Muscle of leg (tissue), 3 donors: ENCODE measurements at regions not wholly inside any gene's neighbourhood (a gene's known extent, or its start where the extent isn't known, plus 50 kb on each side); places are given as distances from the start of the nearest gene placed in this dataset.

Experiments
- DNase-seq: peaks from one replicate; pipeline ENCODE4 v3.0.0; 2013
- H3K27ac ChIP-seq: one replicate; pipeline ENCODE4 v1.5.1; 2013; ENCODE audit warnings: mild to moderate bottlenecking, low read length, control low read depth
- H3K27me3 ChIP-seq: one replicate; pipeline ENCODE4 v1.6.1; 2013; ENCODE audit warnings: low read length; ENCODE audit not compliant: control insufficient read depth, insufficient read depth
- H3K36me3 ChIP-seq: one replicate; pipeline ENCODE4 v1.6.1; 2013; ENCODE audit warnings: low read length; ENCODE audit not compliant: control insufficient read depth, insufficient read depth
- H3K4me1 ChIP-seq: one replicate; pipeline ENCODE4 v1.6.1; 2013; ENCODE audit warnings: low read length; ENCODE audit not compliant: control insufficient read depth, insufficient read depth
- H3K4me3 ChIP-seq: one replicate; pipeline ENCODE4 v1.5.1; 2013; ENCODE audit warnings: low read length, control low read depth
- H3K9me3 ChIP-seq: replicated peaks from 2 replicates; pipeline ENCODE4 v1.6.1; 2013; ENCODE audit warnings: low read depth, low read length; ENCODE audit not compliant: control insufficient read depth
- WGBS: methylation state at CpG from one replicate; pipeline ENCODE4 v1.1.5; 2013; ENCODE audit warnings: missing lambda C conversion rate; ENCODE audit not compliant: insufficient coverage; 5-methylcytosine and 5-hydroxymethylcytosine counted together

GRCh38 chr4:117477925-117478324 is 392.5 kb upstream of the TRAM1L1 start:
- no peak overlapping the region for H3K27ac ChIP-seq
- WGBS = no CpG with 5 or more reads among the region's 2 CpGs
- H3K9me3 ChIP-seq = no peaks in the 10 kb centered on the region
- H3K27me3 ChIP-seq = no peaks in the 10 kb centered on the region
- DNase-seq = no peak
- H3K4me1 ChIP-seq = no peaks in the 10 kb centered on the region
- no peak overlapping the region for H3K4me3 ChIP-seq
- H3K36me3 ChIP-seq = no peaks in the 10 kb centered on the region

- no peak overlapping the region for H3K4me3 ChIP-seq
- no peaks in the 10 kb centered on the region for H3K36me3 ChIP-seq
- no peak overlapping the region for H3K27ac ChIP-seq
- no peaks in the 10 kb centered on the region for H3K9me3 ChIP-seq
- DNase-seq = no peak
- H3K27me3 ChIP-seq = no peaks in the 10 kb centered on the region
- H3K4me1 ChIP-seq = no peaks in the 10 kb centered on the region
Observed at GRCh38 chr4:117478702-117479101, 393.3 kb upstream of the TRAM1L1 start.

DNA sequence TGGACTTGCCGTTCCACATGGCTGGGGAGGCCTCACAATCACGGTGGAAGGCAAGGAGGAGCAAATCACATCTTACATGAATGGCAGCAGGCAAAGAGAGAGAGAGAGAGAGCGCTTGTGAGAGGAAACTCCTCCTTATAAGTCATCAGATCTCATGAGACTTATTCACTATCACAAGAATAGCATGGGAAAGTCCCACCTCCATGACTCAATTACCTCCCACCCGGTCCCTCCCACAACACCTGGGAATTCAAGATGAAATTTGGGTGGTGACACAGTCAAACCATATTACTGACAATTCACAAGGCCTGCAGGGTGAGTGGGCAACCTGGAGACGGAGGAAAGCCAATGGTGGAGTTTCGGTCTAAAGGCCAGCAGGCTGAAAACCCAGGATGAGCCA is 394.3 kb upstream of the TRAM1L1 start:
- Histone ChIP-seq H3K9me3 (no peaks in the 10 kb centered on the region), H3K4me1 (no peaks in the 10 kb centered on the region), H3K27ac (no peak overlapping the region), H3K36me3 (no peaks in the 10 kb centered on the region), H3K4me3 (no peak overlapping the region), H3K27me3 (no peaks in the 10 kb centered on the region)
- DNase-seq = no peak
- WGBS = 50% methylated on average over 2 of the region's 6 CpGs

GRCh38 chr4:117481742-117482141 is 396.4 kb upstream of the TRAM1L1 start:
- DNase-seq = no peak
- no peak overlapping the region for H3K27ac ChIP-seq
- no peaks in the 10 kb centered on the region for H3K27me3 ChIP-seq
- H3K4me1 ChIP-seq = no peaks in the 10 kb centered on the region
- H3K9me3 ChIP-seq = no peaks in the 10 kb centered on the region
- WGBS = no CpG with 5 or more reads among the region's 3 CpGs
- H3K36me3 ChIP-seq = no peaks in the 10 kb centered on the region
- H3K4me3 ChIP-seq = no peak overlapping the region

GRCh38 chr4:117488692-117489091 is 403.3 kb upstream of the TRAM1L1 start:
- H3K4me3 ChIP-seq = no peak overlapping the region
- 86% methylated on average over 1 of the region's 7 CpGs for WGBS
- H3K27me3 ChIP-seq = no peaks in the 10 kb centered on the region
- no peaks in the 10 kb centered on the region for H3K4me1 ChIP-seq
- H3K36me3 ChIP-seq = no peaks in the 10 kb centered on the region
- no peaks in the 10 kb centered on the region for H3K9me3 ChIP-seq
- DNase-seq = no peak
- no peak overlapping the region for H3K27ac ChIP-seq

DNA sequence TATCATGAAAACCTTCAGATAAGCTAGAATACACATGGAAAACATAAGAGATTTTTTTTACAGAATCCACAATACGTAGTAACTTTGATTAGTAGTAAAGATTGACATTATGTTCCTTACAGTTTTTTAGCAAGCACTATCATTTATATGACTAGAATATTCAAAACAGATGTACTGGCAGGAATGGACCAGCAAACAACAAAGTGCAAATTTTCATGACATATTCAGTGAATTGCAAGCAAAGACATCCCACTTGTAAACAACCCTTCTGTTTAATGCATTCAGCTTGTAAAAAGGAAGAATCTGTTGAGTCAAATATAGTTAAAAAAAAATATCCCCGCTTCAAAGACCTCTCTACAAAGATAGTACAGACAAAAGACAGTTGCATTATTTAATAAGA is 403.7 kb upstream of the TRAM1L1 start:
- Histone ChIP-seq H3K27me3 (no peaks in the 10 kb centered on the region), H3K9me3 (no peaks in the 10 kb centered on the region), H3K4me1 (no peaks in the 10 kb centered on the region), H3K4me3 (no peak overlapping the region), H3K36me3 (no peaks in the 10 kb centered on the region), H3K27ac (no peak overlapping the region)
- no CpG with 5 or more reads among the region's 2 CpGs for WGBS
- DNase-seq = peak; percentile 51

DNA sequence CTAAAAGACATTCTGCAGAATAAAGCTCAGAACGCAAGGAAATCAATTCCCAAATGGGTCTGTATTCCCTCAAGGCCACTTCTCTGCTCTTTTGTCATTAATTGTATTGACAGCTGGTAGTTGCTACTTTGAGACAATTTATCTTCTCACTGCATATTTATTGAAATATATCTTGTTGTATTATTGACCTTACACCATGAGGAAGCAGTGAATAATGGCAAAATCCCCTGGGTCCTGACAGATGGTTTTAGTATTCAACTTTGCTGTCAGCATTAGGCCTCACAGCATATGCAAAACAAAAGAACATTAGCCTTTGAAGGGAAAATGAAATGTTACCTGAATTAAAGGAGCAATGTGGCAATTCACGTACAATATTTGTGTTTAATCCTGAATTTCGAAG is 406.1 kb upstream of the TRAM1L1 start:
- Histone ChIP-seq H3K36me3 (no peaks in the 10 kb centered on the region), H3K4me3 (no peak overlapping the region), H3K27me3 (no peaks in the 10 kb centered on the region), H3K4me1 (no peaks in the 10 kb centered on the region), H3K9me3 (no peaks in the 10 kb centered on the region), H3K27ac (peak overlapping the region; percentile 24)
- DNase-seq = peak; percentile 74
- WGBS = no CpG with 5 or more reads among the region's 3 CpGs

DNA sequence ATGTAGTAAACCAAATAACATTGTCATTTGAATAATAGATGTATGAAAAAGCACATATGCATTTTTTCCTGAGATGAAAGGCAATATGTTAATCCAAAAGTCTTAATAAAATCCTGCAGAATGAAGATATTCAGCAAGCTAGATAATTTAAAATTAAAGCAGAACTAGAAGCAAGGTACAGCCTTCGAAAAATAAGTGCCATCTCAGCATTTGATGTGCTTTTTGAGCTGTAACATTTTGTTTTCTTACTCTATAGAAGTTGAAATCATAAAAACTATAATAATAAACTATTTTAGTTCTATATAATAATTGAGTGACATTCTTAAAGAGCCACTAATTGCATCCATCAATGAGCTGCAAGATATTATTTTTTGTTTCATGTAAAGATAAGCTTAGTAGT is 410.4 kb upstream of the TRAM1L1 start:
- no CpG with 5 or more reads among the region's 1 CpG for WGBS
- Histone ChIP-seq H3K4me1 (no peaks in the 10 kb centered on the region), H3K36me3 (no peaks in the 10 kb centered on the region), H3K9me3 (no peaks in the 10 kb centered on the region), H3K4me3 (no peak overlapping the region), H3K27ac (no peak overlapping the region), H3K27me3 (no peaks in the 10 kb centered on the region)
- DNase-seq = no peak

- Histone ChIP-seq H3K4me3 (no peak overlapping the region), H3K27me3 (no peaks in the 10 kb centered on the region), H3K9me3 (no peaks in the 10 kb centered on the region), H3K4me1 (no peaks in the 10 kb centered on the region), H3K36me3 (no peaks in the 10 kb centered on the region), H3K27ac (no peak overlapping the region)
- no peak for DNase-seq
- WGBS = no CpG with 5 or more reads among the region's 2 CpGs
Observed at GRCh38 chr4:117512414-117512813, 427.0 kb upstream of the TRAM1L1 start.

DNA sequence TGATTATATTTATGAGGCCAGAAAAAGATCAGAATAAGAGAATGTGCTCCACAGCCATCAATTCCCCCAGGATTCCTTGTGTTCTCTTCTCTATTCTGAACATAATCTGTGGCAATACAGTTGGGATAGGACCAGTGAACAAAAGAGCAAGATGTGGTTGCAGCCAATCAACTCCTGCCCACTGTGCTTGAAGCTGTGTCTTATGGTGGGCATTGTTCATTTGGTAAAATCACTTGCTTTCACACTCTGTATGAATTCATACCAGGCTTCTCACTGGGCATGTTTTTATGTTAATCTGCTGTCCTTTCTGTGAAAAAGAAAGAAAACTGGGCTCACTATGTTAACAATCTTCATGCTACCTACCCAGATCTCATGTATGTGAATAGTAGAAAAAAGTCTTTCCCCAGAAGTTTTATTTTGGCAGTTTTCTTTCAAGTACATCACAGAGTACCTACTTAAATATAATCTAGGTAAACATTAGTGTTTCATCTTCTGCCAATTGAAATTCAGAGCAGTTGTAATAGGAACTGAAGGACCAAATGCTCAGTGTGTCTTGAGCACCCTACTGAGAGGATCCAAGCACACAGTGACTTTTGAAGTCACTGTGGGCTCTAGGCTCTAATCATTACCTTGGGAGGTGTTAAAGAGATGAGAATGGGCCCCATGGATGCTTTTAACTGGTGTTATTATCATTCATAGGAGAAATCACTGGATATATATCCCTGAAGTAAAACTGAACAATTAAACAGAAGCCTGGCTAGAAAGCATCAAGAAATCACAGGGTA is 429.2 kb upstream of the TRAM1L1 start:
- H3K27me3 ChIP-seq = no peaks in the 10 kb centered on the region
- H3K4me1 ChIP-seq = no peaks in the 10 kb centered on the region
- H3K4me3 ChIP-seq = no peak overlapping the region
- no peaks in the 10 kb centered on the region for H3K9me3 ChIP-seq
- DNase-seq = no peak
- no peak overlapping the region for H3K27ac ChIP-seq
- H3K36me3 ChIP-seq = no peaks in the 10 kb centered on the region

DNA sequence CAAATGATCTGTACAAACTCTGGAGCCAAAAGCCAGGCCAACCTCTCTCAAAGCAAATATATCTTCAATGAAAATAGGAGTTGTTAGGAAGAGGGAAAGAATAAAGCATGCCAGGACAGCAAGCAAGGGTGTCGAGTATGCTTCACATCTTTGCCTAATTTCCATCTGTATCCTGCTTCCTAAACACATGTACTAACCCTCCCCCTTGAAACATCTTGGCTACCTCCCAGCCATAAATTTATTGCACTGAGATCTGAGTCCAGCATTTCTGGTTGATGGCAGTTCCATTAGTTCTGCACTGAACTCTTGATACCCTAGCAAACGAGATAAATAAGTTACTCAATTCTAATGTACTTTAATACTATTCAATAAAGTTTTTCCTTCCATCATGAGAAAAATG is 430.5 kb upstream of the TRAM1L1 start:
- peak; percentile 8 for DNase-seq
- H3K27me3 ChIP-seq = no peaks in the 10 kb centered on the region
- WGBS = 13% methylated on average over 1 of the region's 2 CpGs
- no peaks in the 10 kb centered on the region for H3K36me3 ChIP-seq
- no peaks in the 10 kb centered on the region for H3K9me3 ChIP-seq
- H3K4me3 ChIP-seq = no peak overlapping the region
- no peaks in the 10 kb centered on the region for H3K4me1 ChIP-seq
- H3K27ac ChIP-seq = no peak overlapping the region
